CD4-positive, alpha-beta T cell treated with Interleukin-6 at 100 ng/mL for 8 hours (primary cell): ENCODE measurements at regions not wholly inside any gene's neighbourhood (a gene's known extent, or its start where the extent isn't known, plus 50 kb on each side); places are given as distances from the start of the nearest gene placed in this dataset.
"Not testable (repeated sequence)": the region's sequence is repeated elsewhere in the genome, so short reads cannot be mapped to it uniquely, and the experiment has no call there.

Source experiments
- DNase-seq: peaks from one replicate; pipeline ENCODE4 v3.0.0-alpha.2; 2020; ENCODE audit warnings: mixed read lengths, low spot score

GRCh38 chr13:21913010-21913409, 242.1 kb downstream of the FGF9 start:
- no peak for DNase-seq

DNA sequence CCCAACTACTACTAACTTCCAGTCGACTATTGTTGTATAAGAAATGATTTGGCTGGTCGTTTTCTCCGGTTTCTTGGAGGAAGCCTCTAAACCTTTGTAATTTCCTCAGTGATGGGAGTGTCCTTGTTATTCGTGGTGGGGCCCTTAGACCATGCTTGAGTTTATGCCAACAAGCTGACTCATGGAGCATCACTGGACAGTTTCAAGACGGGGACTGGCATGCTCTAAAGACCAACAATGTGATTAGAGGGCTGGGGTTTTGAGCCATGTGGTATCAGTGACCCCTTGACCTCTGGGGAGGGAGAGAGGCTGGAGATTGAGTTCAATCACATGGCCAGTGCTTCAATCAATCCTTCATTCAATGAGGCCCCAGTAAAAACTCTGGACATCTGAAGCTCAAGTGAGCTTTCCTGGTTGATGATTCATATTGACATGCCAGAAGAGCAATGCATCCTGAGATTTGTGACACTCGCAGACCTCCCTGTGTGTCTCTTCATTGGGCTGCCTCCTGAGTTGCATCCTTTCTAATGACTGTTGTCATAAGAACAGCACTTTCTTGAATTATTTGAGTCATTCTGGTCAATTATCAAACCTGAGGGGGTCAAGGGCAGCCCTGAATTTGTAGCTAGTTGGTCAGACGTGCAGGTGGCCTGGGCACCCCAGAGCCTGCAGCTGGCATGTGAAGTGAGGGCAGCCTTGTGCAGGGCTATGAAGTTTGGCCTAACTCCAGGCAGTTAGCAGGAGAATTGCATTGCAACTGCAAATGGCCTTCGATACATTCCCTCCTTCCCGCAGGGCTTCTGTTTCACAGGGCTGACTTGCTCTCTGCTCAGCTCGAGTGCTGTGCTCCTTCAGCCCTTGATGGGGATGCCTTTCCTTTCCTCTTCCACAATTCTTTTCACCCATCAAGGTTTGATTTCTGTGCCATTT, 246.5 kb downstream of the FGF9 start:
- no peak for DNase-seq

DNA sequence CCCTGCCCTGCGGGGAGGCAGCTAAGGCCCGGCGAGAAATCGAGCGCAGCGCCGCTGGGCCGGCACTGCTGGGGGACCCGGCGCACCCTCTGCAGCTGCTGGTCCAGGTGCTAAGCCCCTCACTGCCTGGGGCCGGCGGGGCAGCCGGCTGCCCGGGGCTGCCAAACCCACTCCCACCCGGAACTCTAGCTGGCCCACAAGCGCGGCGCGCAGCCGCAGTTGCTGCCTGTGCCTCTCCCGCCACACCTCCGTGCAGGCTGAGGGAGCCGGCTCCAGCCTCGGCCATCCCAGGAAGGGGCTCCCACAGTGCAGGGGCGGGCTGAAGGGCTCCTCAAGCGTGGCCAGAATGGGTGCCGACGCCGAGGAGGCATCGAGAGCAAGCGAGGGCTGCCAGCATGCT, 249.9 kb downstream of the FGF9 start:
- DNase-seq, result not testable (repeated sequence)

GRCh38 chr13:21924958-21925357, 254.1 kb downstream of the FGF9 start:
- DNase-seq, result no peak

GRCh38 chr13:21925720-21926119, 254.8 kb downstream of the FGF9 start:
- DNase-seq, result no peak

GRCh38 chr13:21929400-21929799, 258.5 kb downstream of the FGF9 start:
- no peak for DNase-seq

- DNase-seq, result no peak
Observed at GRCh38 chr13:21930536-21930935, 259.7 kb downstream of the FGF9 start.

DNA sequence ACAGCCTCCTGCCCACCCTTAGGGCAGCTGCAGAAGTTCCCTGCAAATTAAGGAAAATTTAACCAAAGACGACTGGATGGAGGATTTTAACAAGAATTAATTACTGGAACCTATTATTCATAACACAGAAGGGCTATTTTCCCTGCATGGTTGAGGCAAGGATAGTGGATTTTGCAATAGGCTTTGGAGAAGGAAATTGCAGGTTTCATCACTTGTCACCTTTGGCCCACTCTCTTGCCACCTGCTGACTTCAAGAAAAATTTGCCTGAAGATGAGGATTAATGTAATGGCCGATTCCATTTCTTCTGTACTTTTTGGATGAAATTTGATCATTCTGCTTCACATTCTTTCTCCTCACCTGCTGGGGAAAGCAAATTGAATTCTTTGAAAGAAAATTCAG, 261.7 kb downstream of the FGF9 start:
- no peak for DNase-seq

DNA sequence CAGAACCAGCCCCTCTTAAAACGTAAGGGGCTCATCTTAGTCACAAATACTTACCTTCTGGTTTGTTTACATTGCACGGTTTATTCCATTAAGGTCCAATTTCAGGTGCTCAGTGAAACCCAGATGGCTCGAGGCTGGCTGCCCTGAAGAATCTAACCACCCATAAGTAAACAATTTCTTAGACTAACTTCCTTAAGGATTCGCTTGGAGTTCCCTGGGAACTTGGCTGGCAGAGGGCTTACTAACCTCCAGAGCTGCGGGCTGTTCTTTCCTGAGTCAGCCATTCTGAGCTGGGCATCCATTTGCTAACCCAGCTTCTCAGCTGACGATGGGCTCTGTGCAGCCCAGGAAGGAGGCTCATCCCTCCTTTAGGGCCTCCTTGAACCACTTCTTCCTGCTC, 262.1 kb downstream of the FGF9 start:
- no peak for DNase-seq

DNA sequence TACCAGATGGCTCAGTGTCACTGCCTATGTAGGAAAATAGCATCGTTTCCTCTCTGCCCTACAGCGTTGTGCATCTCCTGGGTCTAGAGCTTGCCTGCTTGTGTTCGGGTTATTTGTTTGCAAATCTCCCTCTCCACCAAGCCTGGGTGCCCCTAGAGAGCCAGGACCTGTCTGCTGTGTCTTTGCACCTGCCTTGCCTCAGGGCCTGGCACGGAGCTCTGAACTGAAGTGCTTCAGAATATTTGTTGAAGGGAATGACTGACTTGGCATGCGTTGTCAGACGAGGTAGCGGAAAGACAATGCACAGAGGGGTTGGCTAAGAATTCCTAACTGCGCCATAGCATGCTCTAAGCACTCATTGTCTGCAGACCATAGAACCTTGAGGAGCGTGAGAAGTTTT, 263.4 kb downstream of the FGF9 start:
- no peak for DNase-seq

- no peak for DNase-seq
Observed at GRCh38 chr13:21936674-21937073, 265.8 kb downstream of the FGF9 start.

DNA sequence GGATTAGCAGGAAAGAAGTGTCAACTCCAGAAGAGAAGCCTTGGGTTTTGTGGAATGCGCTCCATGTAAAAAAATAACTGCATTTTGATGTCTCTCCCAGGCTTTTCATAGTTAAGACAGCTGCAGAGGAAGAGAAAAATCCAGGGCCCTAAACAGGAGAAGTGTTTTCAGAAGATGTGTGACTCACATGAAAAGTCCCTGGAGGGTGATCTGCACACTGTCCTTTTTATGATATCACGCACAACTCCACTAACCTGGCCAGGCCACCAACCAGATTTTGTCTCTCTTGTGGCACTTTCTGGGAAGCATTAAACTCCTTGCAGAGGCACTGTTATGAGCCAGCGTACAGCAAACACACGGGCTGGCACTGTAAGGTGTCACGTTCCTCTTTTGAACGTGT, 267.3 kb downstream of the FGF9 start:
- no peak for DNase-seq

DNA sequence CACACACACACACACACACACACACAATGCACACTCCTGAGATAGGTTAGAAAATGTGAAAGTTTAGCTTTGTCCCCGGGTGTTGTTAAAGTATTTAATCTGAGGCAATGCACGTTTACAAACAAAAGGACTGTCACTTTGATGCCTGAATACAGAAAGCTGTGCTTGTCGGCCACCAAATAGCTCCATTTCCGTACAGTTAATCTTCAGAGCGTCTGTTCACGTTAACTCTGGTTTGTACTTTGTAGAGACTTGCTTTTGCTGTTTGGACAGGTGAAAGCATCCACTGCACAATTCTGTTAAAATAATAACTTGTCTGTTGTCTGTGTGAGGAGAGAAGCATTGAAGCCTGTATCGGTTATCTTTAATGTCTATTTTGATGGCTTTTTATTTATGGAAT, 267.8 kb downstream of the FGF9 start:
- no peak for DNase-seq

DNA sequence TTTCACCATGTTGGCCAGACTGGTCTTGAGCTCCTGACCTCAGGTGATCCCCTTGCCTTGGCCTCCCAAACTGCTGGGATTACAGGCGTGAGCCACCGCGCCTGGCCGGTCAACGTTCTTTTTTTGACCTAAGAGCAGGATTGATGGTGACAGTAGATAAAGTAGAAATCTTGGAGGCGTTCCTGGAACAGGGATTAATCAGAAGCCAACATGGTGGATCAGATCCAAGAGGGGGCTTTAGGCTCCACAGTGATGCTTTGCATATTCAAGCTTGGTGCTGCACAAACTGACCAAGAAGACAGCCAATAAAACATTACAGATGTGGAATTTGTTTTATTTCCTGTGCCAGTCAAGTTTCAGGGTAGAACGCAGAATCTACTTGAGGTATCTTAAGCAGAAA, 271.2 kb downstream of the FGF9 start:
- no peak for DNase-seq

DNA sequence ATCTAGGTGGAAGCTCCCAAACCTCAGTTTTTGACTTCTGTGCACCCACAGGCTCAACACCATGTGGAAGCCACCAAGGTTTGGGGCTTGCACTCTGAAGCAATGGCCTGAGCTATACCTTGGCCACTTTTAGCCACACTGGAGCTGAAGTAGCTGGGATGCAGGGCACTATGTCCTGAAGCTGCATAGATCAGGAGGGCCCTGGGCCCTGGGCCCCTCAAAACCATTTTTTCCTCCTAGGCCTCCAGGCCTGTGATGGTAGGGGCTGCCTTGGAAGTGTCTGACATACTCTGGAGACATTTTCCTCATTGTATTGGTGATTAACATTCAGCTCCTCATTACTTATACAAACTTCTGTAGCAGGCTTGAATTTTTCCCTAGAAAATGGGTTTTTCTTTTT, 273.7 kb downstream of the FGF9 start:
- DNase-seq, result no peak

DNA sequence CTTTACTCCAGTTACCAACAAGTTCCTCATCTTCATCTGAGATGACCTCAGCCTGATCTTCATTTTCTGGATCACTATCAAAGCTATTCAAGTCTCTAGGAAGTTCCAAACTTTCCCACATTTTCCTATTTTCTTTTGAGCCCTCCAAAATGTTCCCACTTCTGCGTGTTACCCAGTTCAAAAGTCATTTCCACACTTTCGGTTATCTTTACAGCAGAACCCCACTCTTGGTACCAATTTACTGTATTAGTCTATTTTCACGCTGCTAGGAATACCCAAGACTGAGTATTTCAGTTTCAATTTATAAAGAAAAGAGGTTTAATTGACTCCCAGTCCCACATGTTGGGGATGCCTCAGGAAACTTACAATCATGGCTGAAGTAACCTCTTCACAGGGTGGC, 274.3 kb downstream of the FGF9 start:
- DNase-seq, result no peak

DNA sequence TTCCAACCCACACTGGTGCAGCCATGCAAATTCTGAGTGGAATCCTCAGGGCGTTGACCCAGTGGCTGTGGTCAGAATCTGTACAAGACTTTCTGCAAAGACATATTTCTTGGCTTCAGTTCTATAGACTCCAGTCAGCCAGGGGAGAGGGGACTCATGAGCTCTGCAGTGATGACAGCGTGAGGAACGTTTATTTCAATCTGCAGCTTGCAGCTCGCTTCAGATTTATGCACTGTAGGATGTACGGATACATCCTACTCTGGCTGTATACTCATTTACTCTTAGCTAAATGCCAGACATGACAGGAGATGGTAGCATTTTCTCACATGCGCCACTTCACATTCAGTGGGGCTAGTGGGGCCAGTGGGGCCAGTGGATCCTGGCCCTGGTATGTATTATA, 276.1 kb downstream of the FGF9 start:
- DNase-seq, result no peak

GRCh38 chr13:21948769-21949474, 278.0 kb downstream of the FGF9 start:
- DNase-seq, result no peak

DNA sequence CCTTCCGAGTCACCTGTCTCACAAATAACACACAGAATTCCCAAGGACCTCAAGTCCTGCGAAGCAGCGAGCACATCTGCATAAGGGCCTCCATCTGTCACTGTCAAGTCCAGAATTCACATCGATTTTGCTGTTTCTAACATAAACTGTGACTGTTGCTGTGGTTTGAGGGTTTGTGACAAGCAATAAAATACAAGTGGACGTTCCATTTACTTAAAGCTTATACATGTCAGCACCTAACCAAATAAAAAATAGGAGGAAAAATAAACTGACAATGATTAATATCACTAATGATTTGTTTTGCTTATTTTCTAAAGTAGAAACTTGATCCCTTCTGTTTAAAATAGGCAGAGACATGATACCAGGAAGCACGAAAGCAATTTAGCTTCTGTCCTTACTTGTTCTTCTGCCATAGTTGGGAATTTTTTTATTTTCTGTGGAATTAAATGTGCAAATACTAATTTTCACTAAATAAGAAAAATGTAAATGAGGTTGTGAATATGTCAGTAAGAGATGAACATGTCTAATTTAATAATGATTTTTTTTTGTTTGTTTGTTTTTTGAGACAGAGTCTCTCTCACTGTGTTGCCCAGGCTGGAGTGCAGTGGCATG, 279.1 kb downstream of the FGF9 start:
- DNase-seq, result no peak

GRCh38 chr13:21956666-21957065, 285.8 kb downstream of the FGF9 start:
- DNase-seq, result no peak

DNA sequence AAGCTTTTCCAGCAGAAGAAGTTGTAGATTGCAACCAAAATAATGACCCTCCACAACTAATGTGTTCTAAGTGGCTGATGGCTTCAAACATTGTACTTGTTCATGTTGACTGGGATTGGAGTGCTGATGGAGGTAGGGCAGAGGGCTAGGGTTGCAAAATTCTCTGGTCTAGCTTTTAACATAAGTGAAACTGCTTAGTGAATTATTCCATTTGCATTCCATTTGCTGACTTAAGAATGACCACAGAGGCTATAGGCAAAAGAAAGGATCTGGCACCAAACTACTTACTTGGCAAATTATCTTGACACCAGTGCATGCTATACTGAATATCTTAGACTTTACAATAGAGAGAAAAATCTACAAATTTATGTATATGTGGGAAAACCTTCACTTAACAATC, 287.0 kb downstream of the FGF9 start:
- DNase-seq, result no peak

GRCh38 chr13:21960108-21960507, 289.2 kb downstream of the FGF9 start:
- no peak for DNase-seq

DNA sequence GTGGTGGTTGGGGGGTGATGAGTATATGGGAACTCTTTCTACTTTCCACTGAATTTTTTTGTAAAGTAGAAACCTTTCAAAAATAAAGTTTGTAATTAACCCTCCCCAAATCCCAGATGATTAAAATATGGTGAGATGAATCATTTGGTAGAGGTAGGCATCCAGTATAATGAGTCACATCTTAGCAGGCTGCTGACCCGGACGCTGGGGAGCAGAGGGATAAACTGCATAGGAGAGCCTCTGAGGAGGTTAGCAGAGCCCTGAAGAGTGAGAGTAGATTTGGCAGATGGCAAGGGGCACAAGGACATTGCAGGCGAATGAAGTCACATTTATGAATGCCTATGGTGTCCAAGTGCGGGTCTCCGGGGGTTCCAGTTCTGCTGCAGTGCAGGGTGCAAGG, 293.8 kb downstream of the FGF9 start:
- no peak for DNase-seq
